Thyroid gland (tissue), 4 donors: ENCODE measurements at regions not wholly inside any gene's neighbourhood (a gene's known extent, or its start where the extent isn't known, plus 50 kb on each side); places are given as distances from the start of the nearest gene placed in this dataset.

Experiments
- DNase-seq, 2 donors: peaks; one replicate each; pipeline ENCODE4 v3.0.0-alpha.2; 2019
- H3K27ac ChIP-seq, 3 donors: fragments of 200-600 bp; sonication (generic); 1 replicate in 2 of 3; 2 replicates in 1 of 3; pipeline ENCODE4 v1.5.1; 2016 to 2019; ENCODE audit warnings: mild to moderate bottlenecking in 1 of 3, moderate library complexity in 1 of 3
- H3K27me3 ChIP-seq: fragments of 200-600 bp; sonication (generic); one replicate; pipeline ENCODE4 v1.5.1; 2019
- H3K36me3 ChIP-seq, 2 donors: fragments of 200-600 bp; sonication (generic); one replicate each; pipeline ENCODE4 v1.5.1; 2016 to 2019
- H3K4me1 ChIP-seq, 2 donors: fragments of 200-600 bp; sonication (generic); one replicate each; pipeline ENCODE4 v1.5.1; 2017 to 2019
- H3K4me3 ChIP-seq, 3 donors: fragments of 200-600 bp; sonication (generic); replicated peaks in 1 of 3; 1 replicate in 2 of 3; 2 replicates in 1 of 3; pipeline ENCODE4 v1.5.1; 2016; ENCODE audit warnings: mild to moderate bottlenecking in 1 of 3
- H3K9me3 ChIP-seq: fragments of 200-600 bp; sonication (generic); one replicate; pipeline ENCODE4 v1.5.1; 2017
- CTCF ChIP-seq, 6 experiments: fragments of 200-600 bp in 3 of 6; fragments of 450-650 bp in 3 of 6; sonication (generic) in 3 of 6; IDR thresholded peaks; one replicate each; pipeline ENCODE4 v1.5.1; 2016 to 2019; ENCODE audit warnings: antibody characterized with exemption in 6 of 6, mild to moderate bottlenecking in 2 of 6, inconsistent platforms in 1 of 6, moderate library complexity in 1 of 6
- POLR2A ChIP-seq, 2 donors: fragments of 450-650 bp; IDR thresholded peaks; one replicate each; pipeline ENCODE4 v1.6.1; 2017; ENCODE audit warnings: antibody characterized with exemption in 2 of 2, mild to moderate bottlenecking in 2 of 2, moderate library complexity in 1 of 2
- WGBS, 2 donors: methylation state at CpG; one replicate each; pipeline ENCODE4 v1.1.5; 2017; 5-methylcytosine and 5-hydroxymethylcytosine counted together
- intact Hi-C: fragments of 100-400 bp; cut with DNase I; formaldehyde crosslinking; loops from one replicate; pipeline ENCODE4 v1.15.1; 2023

DNA sequence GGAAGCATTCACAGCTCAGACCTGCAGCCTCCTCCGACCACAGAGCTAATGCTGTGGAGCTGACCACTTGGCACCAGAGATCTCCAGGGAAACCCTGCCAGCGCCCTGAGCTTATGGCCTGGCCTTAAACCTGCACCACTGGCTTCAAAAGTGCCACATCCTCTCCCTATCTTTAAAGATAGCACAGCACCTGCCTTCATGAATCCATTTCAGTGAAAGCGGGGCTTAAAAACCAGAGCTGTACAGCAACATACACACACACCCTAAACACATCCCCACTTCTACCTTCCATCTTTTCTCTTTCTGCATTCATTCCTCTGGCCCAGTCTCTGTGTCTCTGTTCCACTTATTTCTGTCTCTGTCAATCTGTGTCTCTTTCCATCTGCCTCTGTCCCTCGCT, 59.8 kb upstream of the CCDC167 start:
- intact Hi-C loops, result no loop called here
- H3K4me1 ChIP-seq, result no peaks in the 10 kb centered on the region
- DNase-seq, result no peak
- H3K27ac ChIP-seq, result no peak overlapping the region
- WGBS, 2 donors, result 55 to 83% methylated on average over 4 of the region's 4 CpGs
- H3K4me3 ChIP-seq, result no peak overlapping the region
- TF ChIP-seq POLR2A (IDR thresholded peaks at IDR 0.05) (no peak), CTCF (IDR thresholded peaks at IDR 0.05) (no peak)
- H3K27me3 ChIP-seq, result no peaks in the 10 kb centered on the region
- H3K9me3 ChIP-seq, result no peaks in the 10 kb centered on the region
- H3K36me3 ChIP-seq, result no peaks in the 10 kb centered on the region

DNA sequence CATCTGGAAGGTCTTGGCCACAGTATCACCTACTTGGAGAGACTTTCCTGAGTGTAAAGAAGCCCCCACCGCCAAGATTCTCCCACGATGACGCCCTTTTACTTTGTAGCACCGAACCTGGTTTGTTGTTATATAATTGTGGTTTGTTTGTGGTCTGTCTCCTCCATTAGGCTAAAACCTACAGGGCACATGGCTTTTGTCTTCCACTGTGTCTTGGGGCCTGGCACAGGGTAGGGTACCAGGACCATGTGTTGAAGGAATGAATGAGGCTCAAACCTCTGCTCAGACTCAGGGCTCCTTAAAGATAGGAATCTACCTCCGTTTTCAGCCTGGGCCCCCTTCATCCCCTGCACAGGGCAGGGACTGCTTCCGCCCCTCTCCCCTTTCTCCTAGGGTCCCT, 59.4 kb upstream of the CCDC167 start:
- Histone ChIP-seq H3K9me3 (no peaks in the 10 kb centered on the region), H3K4me1 (no peaks in the 10 kb centered on the region), H3K36me3 (no peaks in the 10 kb centered on the region), H3K27ac (no peak overlapping the region), H3K4me3 (no peak overlapping the region), H3K27me3 (no peaks in the 10 kb centered on the region)
- DNase-seq, result no peak
- 66 to 71% methylated on average over 6 of the region's 6 CpGs for WGBS, 2 donors
- intact Hi-C loops, result no loop called here
- TF ChIP-seq POLR2A (IDR thresholded peaks at IDR 0.05), result no peak

DNA sequence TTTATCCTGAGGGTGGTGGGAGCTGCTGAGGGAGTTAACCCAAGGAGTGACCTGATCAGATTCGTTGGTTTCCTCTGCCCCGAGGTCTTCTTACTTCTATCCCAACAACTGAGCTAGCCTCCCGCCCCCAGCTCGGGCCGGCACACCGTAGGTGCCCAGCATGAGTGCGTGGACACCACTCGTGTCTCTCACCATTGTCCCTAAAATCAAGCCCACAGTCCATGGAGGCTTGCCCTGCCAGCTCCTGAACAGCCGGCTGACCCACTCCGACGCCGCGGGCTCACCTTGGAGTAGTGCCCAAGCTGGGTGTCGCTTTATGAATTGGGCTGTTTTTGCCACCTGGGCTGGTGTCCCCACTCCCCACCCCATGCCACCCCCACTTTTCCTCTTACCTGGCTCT, 59.0 kb upstream of the CCDC167 start:
- 84 to 93% methylated on average over 13 of the region's 14 CpGs for WGBS, 2 donors
- TF ChIP-seq CTCF (IDR thresholded peaks at IDR 0.05) (no peak), POLR2A (IDR thresholded peaks at IDR 0.05) (no peak)
- Histone ChIP-seq H3K9me3 (no peaks in the 10 kb centered on the region), H3K4me3 (no peak overlapping the region), H3K4me1 (no peaks in the 10 kb centered on the region), H3K27me3 (no peaks in the 10 kb centered on the region), H3K27ac (no peak overlapping the region), H3K36me3 (no peaks in the 10 kb centered on the region)
- intact Hi-C loops, result no loop called here
- DNase-seq, result no peak

DNA sequence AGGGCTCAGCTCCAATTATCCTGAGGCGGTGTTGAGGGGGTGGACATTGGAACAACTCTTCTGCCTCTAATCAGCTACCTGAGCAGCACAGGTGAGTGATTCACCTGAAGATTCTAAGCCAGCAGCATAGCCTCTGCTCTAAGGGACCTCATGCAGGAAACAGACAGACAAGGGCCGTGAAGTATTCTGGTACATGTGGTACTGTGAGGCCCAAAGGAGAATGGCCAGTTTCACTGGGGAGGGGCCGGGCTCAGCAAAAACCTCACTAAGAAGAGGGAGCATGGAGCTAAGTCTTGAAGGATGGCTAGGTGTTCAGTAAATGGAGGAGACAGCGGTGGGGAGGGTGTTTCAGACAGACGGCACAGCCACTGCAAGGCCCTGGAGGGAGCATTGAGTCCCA, 58.5 kb upstream of the CCDC167 start:
- intact Hi-C loops, result no loop called here
- no peak for DNase-seq
- TF ChIP-seq POLR2A (IDR thresholded peaks at IDR 0.05), result no peak
- TF ChIP-seq CTCF (IDR thresholded peaks at IDR 0.05), result no peak
- Histone ChIP-seq H3K9me3 (no peaks in the 10 kb centered on the region), H3K27me3 (no peaks in the 10 kb centered on the region), H3K27ac (no peak overlapping the region), H3K4me1 (no peaks in the 10 kb centered on the region), H3K4me3 (no peak overlapping the region), H3K36me3 (no peaks in the 10 kb centered on the region)
- WGBS, 2 donors, result 83 to 92% methylated on average over 5 of the region's 5 CpGs

DNA sequence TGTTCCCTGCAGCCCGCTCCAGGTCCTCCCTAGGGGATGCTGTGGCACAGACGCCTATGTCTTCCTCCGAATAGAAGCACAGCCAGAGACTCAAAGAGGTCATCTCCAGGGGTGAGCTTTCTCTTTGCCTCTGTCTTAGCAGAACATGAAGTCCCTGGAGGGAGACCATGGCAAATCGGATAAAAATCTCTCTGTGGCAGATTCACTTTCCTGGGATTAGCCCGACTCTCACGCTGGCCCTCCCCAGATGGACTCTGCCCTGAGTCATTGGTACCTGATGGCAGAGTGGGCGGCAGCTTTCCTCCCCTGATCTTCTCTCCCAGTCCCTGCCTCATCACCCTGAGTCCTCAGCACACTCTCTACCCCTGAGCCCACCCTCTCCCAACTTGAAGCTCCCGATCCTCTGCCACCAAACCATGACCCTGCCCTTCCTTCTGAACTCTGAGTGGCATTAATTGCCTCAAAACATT, 58.0 kb upstream of the CCDC167 start:
- TF ChIP-seq POLR2A (IDR thresholded peaks at IDR 0.05), result no peak
- no peak for TF ChIP-seq CTCF (IDR thresholded peaks at IDR 0.05)
- intact Hi-C loops, result no loop called here
- Histone ChIP-seq H3K4me1 (no peaks in the 10 kb centered on the region), H3K27me3 (no peaks in the 10 kb centered on the region), H3K4me3 (no peak overlapping the region), H3K9me3 (no peaks in the 10 kb centered on the region), H3K27ac (no peak overlapping the region), H3K36me3 (no peaks in the 10 kb centered on the region)
- DNase-seq, result no peak
- WGBS, 2 donors, result 87 to 90% methylated on average over 8 of the region's 8 CpGs
